KOPT-K1 (cell line): ENCODE measurements at regions not wholly inside any gene's neighbourhood (a gene's known extent, or its start where the extent isn't known, plus 50 kb on each side); places are given as distances from the start of the nearest gene placed in this dataset.

Experiments
- H3K27ac ChIP-seq: fragments of 200-600 bp; sonication (generic); 2 replicates; pipeline ENCODE4 v1.5.1; 2016; ENCODE audit warnings: antibody characterized with exemption, mild to moderate bottlenecking, low read depth, low read length; ENCODE audit not compliant: poor library complexity, severe bottlenecking
- H3K36me3 ChIP-seq: fragments of 200-600 bp; sonication (generic); 2 replicates; pipeline ENCODE4 v1.5.1; 2017; ENCODE audit warnings: antibody characterized with exemption, mild to moderate bottlenecking, low read length, moderate library complexity; ENCODE audit not compliant: insufficient read depth
- H3K9me3 ChIP-seq: fragments of 200-600 bp; sonication (generic); 2 replicates; pipeline ENCODE4 v1.5.1; 2017; ENCODE audit warnings: antibody characterized with exemption, low read length, mild to moderate bottlenecking; ENCODE audit not compliant: insufficient read depth, poor library complexity, severe bottlenecking

GRCh38 chr7:67803789-67804188 is 807.2 kb downstream of the TYW1 start:
- Histone ChIP-seq H3K9me3 (peaks cover 6% of the 10 kb centered on the region), H3K27ac (no peak overlapping the region), H3K36me3 (no peaks in the 10 kb centered on the region)

- Histone ChIP-seq H3K9me3 (peaks cover 6% of the 10 kb centered on the region), H3K27ac (no peak overlapping the region), H3K36me3 (no peaks in the 10 kb centered on the region)
Observed at GRCh38 chr7:67805921-67806471, 809.4 kb downstream of the TYW1 start.

- Histone ChIP-seq H3K9me3 (peaks cover 6% of the 10 kb centered on the region), H3K36me3 (no peaks in the 10 kb centered on the region), H3K27ac (no peak overlapping the region)
Observed at GRCh38 chr7:67807826-67808225, 811.2 kb downstream of the TYW1 start.

- Histone ChIP-seq H3K9me3 (peaks cover 6% of the 10 kb centered on the region), H3K36me3 (no peaks in the 10 kb centered on the region), H3K27ac (no peak overlapping the region)
Observed at GRCh38 chr7:67809586-67809985, 813.0 kb downstream of the TYW1 start.

- Histone ChIP-seq H3K9me3 (no peaks in the 10 kb centered on the region), H3K36me3 (no peaks in the 10 kb centered on the region), H3K27ac (no peak overlapping the region)
Observed at GRCh38 chr7:67813621-67814292, 817.1 kb downstream of the TYW1 start.

- Histone ChIP-seq H3K27ac (no peak overlapping the region), H3K36me3 (no peaks in the 10 kb centered on the region), H3K9me3 (no peaks in the 10 kb centered on the region)
Observed at GRCh38 chr7:67817481-67817880, 820.8 kb downstream of the TYW1 start.

- Histone ChIP-seq H3K27ac (no peak overlapping the region), H3K9me3 (no peaks in the 10 kb centered on the region), H3K36me3 (no peaks in the 10 kb centered on the region)
Observed at GRCh38 chr7:67821116-67821515, 824.5 kb downstream of the TYW1 start.

- H3K9me3 ChIP-seq: no peaks in the 10 kb centered on the region
- no peak overlapping the region for H3K27ac ChIP-seq
- no peaks in the 10 kb centered on the region for H3K36me3 ChIP-seq
Observed at GRCh38 chr7:67823345-67823744, 826.7 kb downstream of the TYW1 start.

- H3K9me3 ChIP-seq: no peaks in the 10 kb centered on the region
- no peaks in the 10 kb centered on the region for H3K36me3 ChIP-seq
- H3K27ac ChIP-seq: no peak overlapping the region
Observed at GRCh38 chr7:67825356-67825755, 828.7 kb downstream of the TYW1 start.

GRCh38 chr7:67841896-67842295 is 845.3 kb downstream of the TYW1 start:
- H3K27ac ChIP-seq: no peak overlapping the region
- no peaks in the 10 kb centered on the region for H3K9me3 ChIP-seq
- H3K36me3 ChIP-seq: no peaks in the 10 kb centered on the region

- Histone ChIP-seq H3K9me3 (no peaks in the 10 kb centered on the region), H3K36me3 (no peaks in the 10 kb centered on the region), H3K27ac (no peak overlapping the region)
Observed at GRCh38 chr7:67842571-67842970, 845.9 kb downstream of the TYW1 start.

GRCh38 chr7:67843001-67843565 is 846.5 kb downstream of the TYW1 start:
- H3K9me3 ChIP-seq: no peaks in the 10 kb centered on the region
- no peaks in the 10 kb centered on the region for H3K36me3 ChIP-seq
- no peak overlapping the region for H3K27ac ChIP-seq

GRCh38 chr7:67843615-67844014 is 847.0 kb downstream of the TYW1 start:
- Histone ChIP-seq H3K36me3 (no peaks in the 10 kb centered on the region), H3K27ac (no peak overlapping the region), H3K9me3 (no peaks in the 10 kb centered on the region)

- Histone ChIP-seq H3K27ac (no peak overlapping the region), H3K9me3 (peaks cover 6% of the 10 kb centered on the region), H3K36me3 (no peaks in the 10 kb centered on the region)
Observed at GRCh38 chr7:67847092-67847787, 850.6 kb downstream of the TYW1 start.
